NCI-H2227 (cell line): ENCODE measurements at regions not wholly inside any gene's neighbourhood (a gene's known extent, or its start where the extent isn't known, plus 50 kb on each side); places are given as distances from the start of the nearest gene placed in this dataset.

Experiments used
- DNase-seq: peaks from one replicate; lab custom pipeline; 2025; ENCODE audit not compliant: unreplicated experiment; lab: John Stamatoyannopoulos, UW

GRCh38 chr9:116094846-116095245 is 58.7 kb upstream of the PAPPA start:
- no peak for DNase-seq

- no peak for DNase-seq
These were observed 58.2 kb upstream of the PAPPA start for GRCh38 chr9:116095403-116095802.

GRCh38 chr9:116096046-116096445 is 57.5 kb upstream of the PAPPA start:
- no peak for DNase-seq

GRCh38 chr9:116096853-116097252 is 56.7 kb upstream of the PAPPA start:
- DNase-seq: no peak

- DNase-seq: no peak
These were observed 55.1 kb upstream of the PAPPA start for GRCh38 chr9:116098476-116098875.

- no peak for DNase-seq
These were observed 53.8 kb upstream of the PAPPA start for GRCh38 chr9:116099821-116100220.

- DNase-seq: no peak
These were observed 52.9 kb upstream of the PAPPA start for GRCh38 chr9:116100711-116101121.

GRCh38 chr9:116101516-116101915 is 52.1 kb upstream of the PAPPA start:
- no peak for DNase-seq

GRCh38 chr9:116102596-116102995 is 51.0 kb upstream of the PAPPA start:
- no peak for DNase-seq
